ENCODE measurements at regions not wholly inside any gene's neighbourhood (a gene's known extent, or its start where the extent isn't known, plus 50 kb on each side); places are given as distances from the start of the nearest gene placed in this dataset.

DNA sequence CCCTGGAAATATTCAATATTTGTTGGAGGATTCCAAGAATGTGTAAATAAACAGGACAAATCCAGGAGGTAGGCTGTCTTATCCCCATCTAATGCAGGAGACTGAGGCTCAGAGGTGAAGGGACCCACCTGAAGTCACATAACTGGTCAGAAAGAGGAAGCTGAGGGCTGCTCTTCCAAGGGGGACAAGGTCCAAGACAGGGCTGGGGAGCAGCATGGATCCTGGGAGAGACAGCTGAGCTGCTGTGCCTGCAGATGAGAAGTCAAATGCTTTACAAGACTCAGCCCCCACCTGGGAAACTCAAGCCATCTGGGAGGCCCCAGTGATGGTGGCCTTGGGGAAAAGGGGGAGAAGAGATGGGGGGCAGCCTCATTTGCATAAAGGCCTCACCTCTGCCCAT, 224.4 kb downstream of the PTPRU start:
- TF ChIP-seq, protein P1, sequence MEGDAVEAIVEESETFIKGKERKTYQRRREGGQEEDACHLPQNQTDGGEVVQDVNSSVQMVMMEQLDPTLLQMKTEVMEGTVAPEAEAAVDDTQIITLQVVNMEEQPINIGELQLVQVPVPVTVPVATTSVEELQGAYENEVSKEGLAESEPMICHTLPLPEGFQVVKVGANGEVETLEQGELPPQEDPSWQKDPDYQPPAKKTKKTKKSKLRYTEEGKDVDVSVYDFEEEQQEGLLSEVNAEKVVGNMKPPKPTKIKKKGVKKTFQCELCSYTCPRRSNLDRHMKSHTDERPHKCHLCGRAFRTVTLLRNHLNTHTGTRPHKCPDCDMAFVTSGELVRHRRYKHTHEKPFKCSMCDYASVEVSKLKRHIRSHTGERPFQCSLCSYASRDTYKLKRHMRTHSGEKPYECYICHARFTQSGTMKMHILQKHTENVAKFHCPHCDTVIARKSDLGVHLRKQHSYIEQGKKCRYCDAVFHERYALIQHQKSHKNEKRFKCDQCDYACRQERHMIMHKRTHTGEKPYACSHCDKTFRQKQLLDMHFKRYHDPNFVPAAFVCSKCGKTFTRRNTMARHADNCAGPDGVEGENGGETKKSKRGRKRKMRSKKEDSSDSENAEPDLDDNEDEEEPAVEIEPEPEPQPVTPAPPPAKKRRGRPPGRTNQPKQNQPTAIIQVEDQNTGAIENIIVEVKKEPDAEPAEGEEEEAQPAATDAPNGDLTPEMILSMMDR (IDR thresholded peaks at IDR 0.05; ENCODE audit: low read depth, low read length, poor library complexity, severe bottlenecking) = no peak
- no peak for TF ChIP-seq EZH2phosphoT487 (IDR thresholded peaks at IDR 0.05; ENCODE audit: borderline replicate concordance, low read length)
